Mucosa of descending colon (tissue), 3 donors: ENCODE measurements at regions not wholly inside any gene's neighbourhood (a gene's known extent, or its start where the extent isn't known, plus 50 kb on each side); places are given as distances from the start of the nearest gene placed in this dataset.

Source experiments
- ATAC-seq: fragments of 200-7000 bp; cut with Tn5 transposase; one replicate; pipeline ENCODE4 v1.9.1; 2020; ENCODE audit warnings: mild to moderate bottlenecking, moderate library complexity
- DNase-seq, 3 donors: peaks; one replicate each; pipeline ENCODE4 v3.0.0-alpha.2; 2020
- H3K36me3 ChIP-seq: fragments of 200-600 bp; one replicate; pipeline ENCODE4 v1.8.0; 2021; ENCODE audit warnings: low read depth, mild to moderate bottlenecking
- H3K4me1 ChIP-seq: fragments of 200-600 bp; one replicate; pipeline ENCODE4 v1.8.0; 2021; ENCODE audit warnings: low read depth, mild to moderate bottlenecking
- H3K4me3 ChIP-seq: fragments of 200-600 bp; one replicate; pipeline ENCODE4 v1.8.0; 2021; ENCODE audit warnings: mild to moderate bottlenecking
- H3K9me3 ChIP-seq: fragments of 200-600 bp; one replicate; pipeline ENCODE4 v1.8.0; 2021; ENCODE audit warnings: mild to moderate bottlenecking
- intact Hi-C, 2 donors: fragments of 100-400 bp; cut with DNase I in 1 of 2; cut with micrococcal nuclease in 1 of 2; formaldehyde crosslinking; loops; one replicate each; pipeline versions ENCODE4 v1.11.0 to v1.11.1; 2022; cut with DNase I, micrococcal nuclease
- TF ChIP-seq, protein P1 (sequence below): fragments of 200-600 bp; IDR thresholded peaks from one replicate; pipeline ENCODE4 v1.8.0; 2022; ENCODE audit warnings: antibody characterized with exemption, mild to moderate bottlenecking
- donor health status: DM: no; HTN: no; CAD: no; lungs with moderate emphysema.
- donor health status: DM: no; HTN: no; CAD: no.
- donor health status: DM: no; HTN: yes; CAD: no.

DNA sequence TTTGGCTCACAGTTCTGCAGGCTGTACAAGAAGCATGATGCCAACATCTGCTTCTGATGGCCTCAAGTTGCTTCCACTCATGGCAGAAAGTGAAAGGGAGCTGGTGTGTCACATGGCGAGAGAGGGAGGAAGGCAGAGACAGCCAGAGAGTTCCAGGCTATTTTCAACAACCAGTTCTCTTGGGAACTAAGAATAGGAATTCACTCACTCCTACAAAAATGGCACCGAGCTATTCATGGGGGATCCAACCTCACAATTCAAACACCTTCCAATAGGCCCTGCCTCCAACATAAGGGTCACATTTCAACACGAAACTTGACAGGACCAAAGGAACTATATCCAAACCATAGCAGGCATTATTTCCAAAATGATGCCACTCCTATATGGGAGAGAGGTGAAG, 299.5 kb upstream of the TGFBR2 start:
- Histone ChIP-seq H3K36me3 (no peaks in the 10 kb centered on the region), H3K4me3 (no peak overlapping the region), H3K4me1 (no peaks in the 10 kb centered on the region), H3K9me3 (no peaks in the 10 kb centered on the region)
- no peak for ATAC-seq
- intact Hi-C loops = no loop called here
- DNase-seq = no peak
- TF ChIP-seq, protein P1, sequence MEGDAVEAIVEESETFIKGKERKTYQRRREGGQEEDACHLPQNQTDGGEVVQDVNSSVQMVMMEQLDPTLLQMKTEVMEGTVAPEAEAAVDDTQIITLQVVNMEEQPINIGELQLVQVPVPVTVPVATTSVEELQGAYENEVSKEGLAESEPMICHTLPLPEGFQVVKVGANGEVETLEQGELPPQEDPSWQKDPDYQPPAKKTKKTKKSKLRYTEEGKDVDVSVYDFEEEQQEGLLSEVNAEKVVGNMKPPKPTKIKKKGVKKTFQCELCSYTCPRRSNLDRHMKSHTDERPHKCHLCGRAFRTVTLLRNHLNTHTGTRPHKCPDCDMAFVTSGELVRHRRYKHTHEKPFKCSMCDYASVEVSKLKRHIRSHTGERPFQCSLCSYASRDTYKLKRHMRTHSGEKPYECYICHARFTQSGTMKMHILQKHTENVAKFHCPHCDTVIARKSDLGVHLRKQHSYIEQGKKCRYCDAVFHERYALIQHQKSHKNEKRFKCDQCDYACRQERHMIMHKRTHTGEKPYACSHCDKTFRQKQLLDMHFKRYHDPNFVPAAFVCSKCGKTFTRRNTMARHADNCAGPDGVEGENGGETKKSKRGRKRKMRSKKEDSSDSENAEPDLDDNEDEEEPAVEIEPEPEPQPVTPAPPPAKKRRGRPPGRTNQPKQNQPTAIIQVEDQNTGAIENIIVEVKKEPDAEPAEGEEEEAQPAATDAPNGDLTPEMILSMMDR = no peak

DNA sequence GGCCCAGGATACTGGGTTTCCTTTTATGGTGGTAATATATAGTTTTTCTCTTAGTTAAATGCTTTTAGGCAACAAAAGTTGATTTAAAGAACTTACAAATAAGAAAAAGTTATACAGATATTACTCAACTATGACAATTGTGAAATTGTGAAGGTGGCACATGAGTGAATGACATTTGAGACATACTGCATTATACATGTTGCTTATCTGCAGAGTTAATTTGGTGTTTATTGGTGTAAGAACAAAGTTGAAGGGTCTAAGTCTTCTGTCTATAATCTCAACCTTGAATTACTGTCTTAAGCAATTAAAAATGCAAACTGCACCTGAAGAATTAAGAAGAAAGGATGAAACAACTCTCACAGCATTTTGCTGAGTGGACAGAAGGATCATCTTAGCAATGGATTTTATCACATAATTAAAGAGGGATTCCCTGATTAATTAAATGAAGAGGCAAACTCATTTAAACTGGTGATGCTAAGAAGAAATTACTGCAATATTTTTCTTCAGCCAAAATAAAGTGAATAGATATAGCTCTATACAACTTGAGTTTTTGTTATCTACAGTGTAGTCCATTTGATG, 298.9 kb upstream of the TGFBR2 start:
- Histone ChIP-seq H3K4me1 (no peaks in the 10 kb centered on the region), H3K9me3 (no peaks in the 10 kb centered on the region), H3K36me3 (no peaks in the 10 kb centered on the region), H3K4me3 (no peak overlapping the region)
- DNase-seq (no peak), ATAC-seq (no peak)
- TF ChIP-seq, protein P1 = no peak
- intact Hi-C loops = no loop called here

DNA sequence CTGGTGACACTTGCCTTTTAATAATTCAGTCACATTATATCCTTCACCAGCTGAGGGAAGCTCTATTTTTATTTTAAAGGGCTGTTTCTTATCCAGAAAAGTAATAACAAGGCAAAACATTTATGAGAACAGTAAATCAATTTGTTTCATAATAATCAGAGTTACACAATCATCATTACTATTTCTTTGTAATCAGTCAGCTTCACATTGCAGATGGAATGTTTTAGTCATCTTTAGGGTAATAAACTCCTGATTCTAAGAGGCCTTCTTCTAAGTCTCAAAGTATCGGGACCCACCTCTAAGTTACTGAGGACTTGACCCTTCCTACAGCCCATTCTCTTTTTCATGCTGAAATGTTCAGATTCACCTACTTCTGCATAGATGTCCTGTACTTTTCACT, 298.3 kb upstream of the TGFBR2 start:
- no peaks in the 10 kb centered on the region for H3K4me1 ChIP-seq
- H3K4me3 ChIP-seq = no peak overlapping the region
- no peaks in the 10 kb centered on the region for H3K9me3 ChIP-seq
- no peak for DNase-seq
- ATAC-seq = no peak
- no peaks in the 10 kb centered on the region for H3K36me3 ChIP-seq
- intact Hi-C loops = no loop called here
- TF ChIP-seq, protein P1 = no peak

DNA sequence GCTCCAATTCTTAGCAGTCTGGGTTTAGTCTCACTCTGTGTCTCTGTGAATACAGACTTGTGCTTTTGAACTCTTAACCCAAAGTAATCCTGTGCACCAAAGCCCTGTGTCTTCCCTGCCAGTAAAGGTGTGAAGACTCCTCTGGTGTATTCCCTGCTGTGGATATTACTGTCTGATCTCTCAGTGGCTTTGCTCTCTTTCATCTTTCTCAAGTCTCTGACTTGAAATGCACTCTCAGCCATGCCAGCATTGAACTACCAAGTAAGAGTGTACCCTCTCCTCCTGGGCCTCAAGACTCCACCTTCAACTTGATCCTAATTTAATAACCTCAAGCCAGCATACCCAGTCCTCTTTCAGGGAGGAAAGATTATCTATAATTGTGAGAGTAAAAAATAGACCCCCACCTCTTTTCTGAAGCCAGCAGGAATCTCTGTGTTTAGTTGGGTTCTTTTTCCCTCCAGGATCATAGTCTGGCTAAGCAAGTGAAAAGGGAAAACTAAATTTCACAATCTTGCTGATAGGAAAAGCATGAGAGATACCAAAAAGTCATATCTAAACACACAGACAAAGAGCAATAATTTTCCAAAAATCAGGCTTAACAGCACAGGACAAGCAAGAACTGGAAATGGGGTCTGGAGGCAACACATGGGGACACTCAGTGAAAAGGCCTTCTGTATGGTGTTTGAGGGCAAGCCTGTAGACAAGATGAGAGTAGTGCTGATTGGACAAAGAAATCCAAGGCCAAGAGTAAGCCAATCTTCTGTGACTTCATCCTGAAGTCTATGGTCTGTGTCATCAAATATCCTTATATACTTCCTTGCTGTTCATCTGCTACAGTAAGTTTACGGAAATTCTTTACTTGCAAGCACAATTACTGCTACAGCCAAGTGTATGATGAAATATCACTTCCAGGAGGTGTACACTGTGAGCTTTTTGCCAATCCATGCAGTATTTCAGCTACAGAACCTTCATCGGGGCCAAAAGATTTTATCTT, 296.1 kb upstream of the TGFBR2 start:
- TF ChIP-seq, protein P1 = no peak
- intact Hi-C loops = no loop called here
- ATAC-seq = no peak
- no peak for DNase-seq
- no peaks in the 10 kb centered on the region for H3K36me3 ChIP-seq
- no peak overlapping the region for H3K4me3 ChIP-seq
- H3K4me1 ChIP-seq = no peaks in the 10 kb centered on the region
- no peaks in the 10 kb centered on the region for H3K9me3 ChIP-seq

DNA sequence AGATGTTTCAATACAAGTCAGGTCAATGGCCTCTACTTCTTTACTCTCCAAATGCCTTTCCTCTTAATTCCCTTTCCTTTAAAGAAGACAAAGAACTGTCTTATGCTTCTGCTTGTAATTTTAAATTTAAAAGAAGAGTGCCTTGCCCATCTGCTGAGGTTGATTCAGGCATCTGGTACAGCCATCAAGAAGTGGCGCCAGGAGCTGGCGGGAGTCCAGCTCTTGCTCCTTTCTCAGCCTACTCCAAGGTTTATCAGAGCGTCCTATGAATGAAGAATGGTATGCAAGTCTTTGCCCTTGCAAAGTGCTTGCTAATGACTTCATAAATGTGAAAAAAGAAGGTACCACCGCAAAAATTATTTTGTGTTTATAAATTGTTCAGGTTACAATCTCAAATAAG, 294.6 kb upstream of the TGFBR2 start:
- Histone ChIP-seq H3K4me1 (no peaks in the 10 kb centered on the region), H3K9me3 (no peaks in the 10 kb centered on the region), H3K4me3 (no peak overlapping the region), H3K36me3 (no peaks in the 10 kb centered on the region)
- TF ChIP-seq, protein P1 = no peak
- intact Hi-C loops = no loop called here
- ATAC-seq (no peak), DNase-seq (no peak)
